Fibroblast of mammary gland (primary cell): ENCODE measurements at regions not wholly inside any gene's neighbourhood (a gene's known extent, or its start where the extent isn't known, plus 50 kb on each side); places are given as distances from the start of the nearest gene placed in this dataset.
"Not testable (repeated sequence)": the region's sequence is repeated elsewhere in the genome, so short reads cannot be mapped to it uniquely, and the experiment has no call there.

ENCODE experiments used
- DNase-seq: peaks from one replicate; pipeline ENCODE4 v3.0.0-alpha.2; 2010; ENCODE audit warnings: low read depth
- H3K4me3 ChIP-seq: 2 replicates; pipeline ENCODE4 v1.5.1; 2011; ENCODE audit warnings: low read depth, mild to moderate bottlenecking, low read length, moderate library complexity; ENCODE audit not compliant: control insufficient read depth
- CTCF ChIP-seq: conservative IDR thresholded peaks from 2 replicates; pipeline ENCODE4 v1.5.1; 2011; ENCODE audit warnings: low read depth, low read length, inconsistent platforms; ENCODE audit not compliant: control insufficient read depth, insufficient read depth

- TF ChIP-seq CTCF, result no peak
- DNase-seq, result no peak
- H3K4me3 ChIP-seq, result no peak overlapping the region
These were observed 1011.0 kb downstream of the EPHA7 start for GRCh38 chr6:92408350-92408749.

- TF ChIP-seq CTCF, result no peak
- DNase-seq, result no peak
- H3K4me3 ChIP-seq, result no peak overlapping the region
These were observed 1015.1 kb downstream of the EPHA7 start for GRCh38 chr6:92404281-92404680.

GRCh38 chr6:92399911-92400310, 1019.4 kb downstream of the EPHA7 start:
- no peak for DNase-seq
- TF ChIP-seq CTCF, result no peak
- no peak overlapping the region for H3K4me3 ChIP-seq

- not testable (repeated sequence) for DNase-seq
These were observed 1030.7 kb downstream of the EPHA7 start for GRCh38 chr6:92388706-92389105.

GRCh38 chr6:92380803-92381601, 1038.4 kb downstream of the EPHA7 start:
- no peak for TF ChIP-seq CTCF
- no peak overlapping the region for H3K4me3 ChIP-seq
- no peak for DNase-seq

More at GRCh38 chr6:92388706-92389105, 1030.7 kb downstream of the EPHA7 start:
- H3K4me3 ChIP-seq, result not testable (repeated sequence)

GRCh38 chr6:92377137-92377536, 1042.2 kb downstream of the EPHA7 start:
- TF ChIP-seq CTCF, result no peak
- DNase-seq, result no peak
- no peak overlapping the region for H3K4me3 ChIP-seq

- no peak for DNase-seq
- no peak for TF ChIP-seq CTCF
- no peak overlapping the region for H3K4me3 ChIP-seq
These were observed 1042.7 kb downstream of the EPHA7 start for GRCh38 chr6:92376691-92377090.
